PC-3 (cell line): ENCODE measurements at regions not wholly inside any gene's neighbourhood (a gene's known extent, or its start where the extent isn't known, plus 50 kb on each side); places are given as distances from the start of the nearest gene placed in this dataset.

ENCODE experiments used
- ATAC-seq: fragments of 200-7000 bp; cut with Tn5 transposase; 2 replicates; pipeline ENCODE4 v1.9.1; 2020; ENCODE audit warnings: mild to moderate bottlenecking, moderate library complexity
- BruUV-seq: library from RNA; stranded (reverse); fragments of 400-500 nt; replicated peaks from 2 replicates; lab custom pipeline; 2021; lab: Mats Ljungman, UMichigan
- CTCF ChIA-PET: fragments of 300-600 bp; sonication (Branson Sonifier 250); formaldehyde crosslinking; loops from one replicate; lab custom pipeline; 2022; ENCODE audit warnings: antibody characterized with exemption; lab: Charles Lee
- POLR2A ChIA-PET: fragments of 300-600 bp; sonication (Branson Sonifier 250); formaldehyde crosslinking; loops from one replicate; lab custom pipeline; 2022; ENCODE audit warnings: antibody characterized with exemption; ENCODE audit not compliant: unreplicated experiment; lab: Charles Lee
- DNase-seq: peaks from one replicate; pipeline ENCODE4 v3.0.0-alpha.2; 2015
- H2AFZ ChIP-seq: fragments of 300-600 bp; sonication (generic); 2 replicates; pipeline ENCODE4 v1.6.0; 2016; ENCODE audit warnings: antibody characterized with exemption, low read length
- H3F3A ChIP-seq: fragments of 300-600 bp; sonication (generic); one replicate; pipeline ENCODE4 v1.6.0; 2017; ENCODE audit warnings: antibody characterized with exemption, low read length, control low read depth, mild to moderate bottlenecking; ENCODE audit not compliant: unreplicated experiment
- H3K27ac ChIP-seq: fragments of 300-600 bp; sonication (generic); 2 replicates; pipeline ENCODE4 v1.5.1; 2016; ENCODE audit warnings: mild to moderate bottlenecking, low read length
- H3K27me3 ChIP-seq: fragments of 300-600 bp; sonication (generic); 2 replicates; pipeline ENCODE4 v1.6.1; 2016; ENCODE audit warnings: low read length, mixed read lengths
- H3K36me3 ChIP-seq: fragments of 300-600 bp; sonication (generic); 2 replicates; pipeline ENCODE4 v1.6.1; 2016; ENCODE audit warnings: low read depth, mixed run types, low read length, mixed read lengths
- H3K4me1 ChIP-seq: fragments of 300-600 bp; sonication (generic); 2 replicates; pipeline ENCODE4 v1.5.1; 2016; ENCODE audit warnings: low read length; ENCODE audit not compliant: insufficient read depth
- H3K4me2 ChIP-seq: fragments of 300-600 bp; sonication (generic); 2 replicates; pipeline ENCODE4 v1.6.0; 2016; ENCODE audit warnings: low read length
- H3K4me3 ChIP-seq: fragments of 300-600 bp; sonication (generic); 2 replicates; pipeline ENCODE4 v1.5.1; 2016; ENCODE audit warnings: mild to moderate bottlenecking, low read length, mixed read lengths
- H3K79me2 ChIP-seq: fragments of 300-600 bp; sonication (generic); 2 replicates; pipeline ENCODE4 v1.6.1; 2017; ENCODE audit warnings: low read length, mixed read lengths
- H3K9ac ChIP-seq: fragments of 300-600 bp; sonication (generic); 2 replicates; pipeline ENCODE4 v1.6.0; 2016; ENCODE audit warnings: mild to moderate bottlenecking, low read length
- H3K9me2 ChIP-seq: fragments of 300-600 bp; sonication (generic); replicated peaks from 2 replicates; pipeline ENCODE4 v1.6.1; 2016; ENCODE audit warnings: mixed run types, low read length, mixed read lengths
- H3K9me3 ChIP-seq: fragments of 300-600 bp; sonication (generic); 2 replicates; pipeline ENCODE4 v1.6.1; 2016; ENCODE audit warnings: low read length, mixed read lengths
- H4K20me1 ChIP-seq: fragments of 300-600 bp; sonication (generic); 2 replicates; pipeline ENCODE4 v1.6.1; 2016; ENCODE audit warnings: low read length, mixed read lengths
- CTCF ChIP-seq: fragments of 300-600 bp; sonication (generic); conservative IDR thresholded peaks from 2 replicates; pipeline ENCODE4 v1.5.1; 2017; ENCODE audit warnings: antibody characterized with exemption, low read depth, mild to moderate bottlenecking, low read length
- EZH2 ChIP-seq: fragments of 300-600 bp; sonication (generic); IDR thresholded peaks from one replicate; pipeline ENCODE4 v1.6.1; 2017; ENCODE audit warnings: antibody characterized with exemption, mild to moderate bottlenecking, low read length; ENCODE audit not compliant: unreplicated experiment
- EZH2phosphoT487 ChIP-seq: fragments of 300-600 bp; sonication (generic); IDR thresholded peaks from 2 replicates; pipeline ENCODE4 v1.6.1; 2018; ENCODE audit warnings: mild to moderate bottlenecking, antibody characterized with exemption, low read length, borderline replicate concordance
- intact Hi-C: fragments of 100-400 bp; cut with micrococcal nuclease; formaldehyde crosslinking; loops from 2 replicates; pipeline ENCODE4 v1.9.0; 2023

- no peaks in the 10 kb centered on the region for H4K20me1 ChIP-seq
- no peaks in the 10 kb centered on the region for H3K27me3 ChIP-seq
- intact Hi-C loops: no loop called here
- H3K36me3 ChIP-seq: no peaks in the 10 kb centered on the region
- no peak overlapping the region for H2AFZ ChIP-seq
- no peak for DNase-seq
- CTCF ChIA-PET: no interaction called here
- H3K27ac ChIP-seq: no peak overlapping the region
- no peak overlapping the region for H3K4me3 ChIP-seq
- BruUV-seq: no TSS peak
- no peak overlapping the region for H3K4me2 ChIP-seq
- POLR2A ChIA-PET: no interaction called here
- no peaks in the 10 kb centered on the region for H3F3A ChIP-seq
- no peaks in the 10 kb centered on the region for H3K79me2 ChIP-seq
- no peaks in the 10 kb centered on the region for H3K4me1 ChIP-seq
- H3K9me3 ChIP-seq: no peaks in the 10 kb centered on the region
- H3K9ac ChIP-seq: no peak overlapping the region
- TF ChIP-seq EZH2phosphoT487 (no peak), CTCF (no peak), EZH2 (no peak)
- H3K9me2 ChIP-seq: no peaks in the 10 kb centered on the region
- ATAC-seq: no peak
Observed at GRCh38 chr12:116465407-116465806, 93.8 kb upstream of the MAP1LC3B2 start.

GRCh38 chr12:116465856-116466255 lies 93.3 kb upstream of the MAP1LC3B2 start:
- Histone ChIP-seq H3K4me3 (no peak overlapping the region), H3K79me2 (no peaks in the 10 kb centered on the region), H2AFZ (no peak overlapping the region), H3K4me2 (no peak overlapping the region), H3K27me3 (no peaks in the 10 kb centered on the region), H3K27ac (no peak overlapping the region), H3K36me3 (no peaks in the 10 kb centered on the region), H3K9me3 (no peaks in the 10 kb centered on the region), H4K20me1 (no peaks in the 10 kb centered on the region), H3K9me2 (no peaks in the 10 kb centered on the region), H3K9ac (no peak overlapping the region), H3K4me1 (no peaks in the 10 kb centered on the region), H3F3A (no peaks in the 10 kb centered on the region)
- BruUV-seq: no TSS peak
- POLR2A ChIA-PET: no interaction called here
- CTCF ChIA-PET: no interaction called here
- DNase-seq (no peak), ATAC-seq (no peak)
- TF ChIP-seq CTCF: no peak
- TF ChIP-seq EZH2phosphoT487: no peak
- TF ChIP-seq EZH2: no peak
- intact Hi-C loops: no loop called here

- ATAC-seq: peak; percentile 33
- intact Hi-C loops: no loop called here
- H3K4me2 ChIP-seq: no peak overlapping the region
- no TSS peak for BruUV-seq
- H3K9me2 ChIP-seq: no peaks in the 10 kb centered on the region
- H2AFZ ChIP-seq: no peak overlapping the region
- TF ChIP-seq EZH2 (no peak), CTCF (no peak), EZH2phosphoT487 (no peak)
- H3K36me3 ChIP-seq: no peaks in the 10 kb centered on the region
- H3K4me3 ChIP-seq: no peak overlapping the region
- no peak overlapping the region for H3K9ac ChIP-seq
- POLR2A ChIA-PET: no interaction called here
- DNase-seq: peak; percentile 34
- H4K20me1 ChIP-seq: no peaks in the 10 kb centered on the region
- no peaks in the 10 kb centered on the region for H3K79me2 ChIP-seq
- CTCF ChIA-PET: no interaction called here
- no peaks in the 10 kb centered on the region for H3K27me3 ChIP-seq
- no peaks in the 10 kb centered on the region for H3K9me3 ChIP-seq
- no peaks in the 10 kb centered on the region for H3F3A ChIP-seq
- H3K27ac ChIP-seq: no peak overlapping the region
- H3K4me1 ChIP-seq: no peaks in the 10 kb centered on the region
Observed at GRCh38 chr12:116466536-116466935, 92.6 kb upstream of the MAP1LC3B2 start.
